HepG2 (cell line): ENCODE measurements at regions not wholly inside any gene's neighbourhood (a gene's known extent, or its start where the extent isn't known, plus 50 kb on each side); places are given as distances from the start of the nearest gene placed in this dataset.

Source experiments
- ATAC-seq: fragments of 200-7000 bp; cut with Tn5 transposase; 3 replicates; pipeline ENCODE4 v1.9.1; 2020; ENCODE audit warnings: mild to moderate bottlenecking, moderate library complexity
- BruUV-seq: library from RNA; stranded (reverse); fragments of 400-500 nt; replicated peaks from 2 replicates; lab custom pipeline; 2021; lab: Mats Ljungman, UMichigan
- CTCF ChIA-PET: fragments of 300-600 bp; formaldehyde crosslinking; extraction: SDS; loops from one replicate; lab custom pipeline; 2021; ENCODE audit warnings: low total read pairs, inconsistent platforms, low intra/inter-chr PET ratio; lab: Yijun Ruan, JAX
- POLR2A ChIA-PET: fragments of 350-600 bp; sonication (Branson Sonifier 250); formaldehyde crosslinking; loops from one replicate; lab custom pipeline; 2020; ENCODE audit warnings: antibody characterized with exemption, inconsistent platforms; lab: Yijun Ruan, JAX
- DNase-seq: peaks from one replicate; pipeline ENCODE4 v3.0.0-alpha.2; 2015; ENCODE audit warnings: low spot score
- FAIRE-seq: peaks from 3 replicates; lab custom pipeline; 2011; peaks lifted over from hg19 to GRCh38; lab: Jason Lieb, UNC
- H2AFZ ChIP-seq: one replicate; pipeline ENCODE4 v1.6.1; 2011; ENCODE audit warnings: low read length, inconsistent platforms
- H3K27ac ChIP-seq: fragments of 300-600 bp; 3 replicates; pipeline ENCODE4 v1.8.0; 2011; ENCODE audit warnings: mixed run types, mild to moderate bottlenecking, mixed read lengths, low read length, inconsistent platforms; ENCODE audit not compliant: insufficient read depth; ENCODE audit errors: extremely low read length
- H3K27me3 ChIP-seq, 2 experiments: fragments of 200-600 bp in 1 of 2; 2 replicates in 1 of 2; 3 replicates in 1 of 2; pipeline versions ENCODE4 v1.6.0 to v1.8.0; 2011; ENCODE audit warnings: low read length in 2 of 2, mild to moderate bottlenecking in 2 of 2, moderate library complexity in 2 of 2, inconsistent platforms in 1 of 2; ENCODE audit not compliant: insufficient read depth in 2 of 2, control insufficient read depth in 1 of 2
- H3K36me3 ChIP-seq, 2 experiments: fragments of 200-600 bp in 1 of 2; replicated peaks in 1 of 2; 2 replicates in 1 of 2; 3 replicates in 1 of 2; pipeline versions ENCODE4 v1.5.1 to v1.8.0; 2011; ENCODE audit warnings: low read length in 2 of 2, inconsistent platforms in 1 of 2; ENCODE audit not compliant: insufficient read depth in 2 of 2, control insufficient read depth in 1 of 2
- H3K4me1 ChIP-seq: 2 replicates; pipeline ENCODE4 v1.5.1; 2012; ENCODE audit warnings: low read length, inconsistent platforms; ENCODE audit not compliant: insufficient read depth
- H3K4me2 ChIP-seq: 2 replicates; pipeline ENCODE4 v1.6.0; 2011; ENCODE audit warnings: low read depth, low read length, inconsistent platforms
- H3K4me3 ChIP-seq, 3 experiments: fragments of 200-600 bp in 1 of 3; sonication (generic), shearing (Covaris generic) in 1 of 3; replicated peaks in 1 of 3; 2 replicates each; pipeline ENCODE4 v1.5.1; 2011 to 2016; ENCODE audit warnings: low read length in 3 of 3, inconsistent platforms in 2 of 3, low read depth in 2 of 3, mild to moderate bottlenecking in 2 of 3, control low read depth in 1 of 3, mixed read lengths in 1 of 3; ENCODE audit not compliant: insufficient read depth in 1 of 3
- H3K79me2 ChIP-seq: one replicate; pipeline ENCODE4 v1.6.1; 2011; ENCODE audit warnings: low read length, inconsistent platforms; ENCODE audit not compliant: insufficient read depth
- H3K9ac ChIP-seq: 2 replicates; pipeline ENCODE4 v1.6.0; 2011; ENCODE audit warnings: mild to moderate bottlenecking, low read depth, low read length, inconsistent platforms; ENCODE audit not compliant: insufficient read depth
- H3K9me3 ChIP-seq: 2 replicates; pipeline ENCODE4 v1.5.1; 2012; ENCODE audit warnings: mild to moderate bottlenecking, low read length
- H4K20me1 ChIP-seq: 2 replicates; pipeline ENCODE4 v1.6.0; 2011; ENCODE audit warnings: inconsistent platforms, mild to moderate bottlenecking, low read length, moderate library complexity; ENCODE audit not compliant: insufficient read depth
- AHR ChIP-seq: IDR thresholded peaks from 2 replicates; pipeline ENCODE4 v1.6.1; 2018; ENCODE audit warnings: missing genetic modification reagents, missing compliant biosample characterization
- ATF3 ChIP-seq: sonication (generic); formaldehyde crosslinking; IDR thresholded peaks from 2 replicates; pipeline ENCODE4 v1.4.0; 2020; ENCODE audit warnings: missing genetic modification reagents
- CBX5 ChIP-seq: sonication (generic); formaldehyde crosslinking; IDR thresholded peaks from 2 replicates; pipeline ENCODE4 v1.4.0; 2020; ENCODE audit warnings: missing genetic modification reagents, borderline replicate concordance
- KDM1A ChIP-seq: IDR thresholded peaks from 2 replicates; pipeline ENCODE4 v1.6.1; 2016; ENCODE audit warnings: missing compliant biosample characterization
- KLF11 ChIP-seq: IDR thresholded peaks from 2 replicates; pipeline ENCODE4 v1.6.1; 2016; ENCODE audit warnings: missing compliant biosample characterization
- MAFK ChIP-seq, 2 experiments: IDR thresholded peaks in 1 of 2; conservative IDR thresholded peaks in 1 of 2; 2 replicates each; pipeline ENCODE4 v1.6.1; 2011; ENCODE audit warnings: improper control_type of control experiment in 2 of 2, low read length in 2 of 2
- PCBP2 ChIP-seq: fragments of 200-400 bp; formaldehyde crosslinking; optimal IDR thresholded peaks from 2 replicates; pipeline ENCODE3; 2018; ENCODE audit warnings: low read length, low read depth; ENCODE audit not compliant: poor library complexity, severe bottlenecking
- RXRB ChIP-seq: IDR thresholded peaks from 2 replicates; pipeline ENCODE4 v1.6.1; 2016; ENCODE audit warnings: borderline replicate concordance, missing genetic modification reagents, missing compliant biosample characterization
- ZFP82 ChIP-seq: sonication (generic); formaldehyde crosslinking; IDR thresholded peaks from 2 replicates; pipeline ENCODE4 v1.5.1; 2020; ENCODE audit warnings: mild to moderate bottlenecking, missing genetic modification reagents, borderline replicate concordance
- ZNF552 ChIP-seq: sonication (generic); formaldehyde crosslinking; IDR thresholded peaks from 2 replicates; pipeline ENCODE4 v1.9.0; 2022; ENCODE audit warnings: missing genetic modification reagents, mild to moderate bottlenecking, borderline replicate concordance
- ZNF720 ChIP-seq: sonication (generic); formaldehyde crosslinking; IDR thresholded peaks from 2 replicates; pipeline ENCODE4 v1.4.0; 2020; ENCODE audit warnings: missing genetic modification reagents
- ZNF883 ChIP-seq: sonication (generic); formaldehyde crosslinking; IDR thresholded peaks from 2 replicates; pipeline ENCODE4 v1.5.1; 2020; ENCODE audit warnings: mild to moderate bottlenecking, missing genetic modification reagents; ENCODE audit errors: not compliant biosample characterization
- WGBS: methylation state at CpG from one replicate; pipeline ENCODE4 v1.1.6; 2017; ENCODE audit warnings: low lambda C conversion rate; 5-methylcytosine and 5-hydroxymethylcytosine counted together
- in situ Hi-C: cut with HindIII; loops from 2 replicates; pipeline ENCODE4 v1.10.0; 2017; ENCODE audit warnings: low pct_unique_long_range_greater_than_20kb; ENCODE audit not compliant: extremely low pct_ligation_motif_present
- intact Hi-C: fragments of 100-400 bp; cut with micrococcal nuclease; formaldehyde crosslinking; loops from one replicate; pipeline ENCODE4 v1.10.0; 2022; ENCODE audit not compliant: unreplicated experiment
- TF ChIP-seq, protein P1 (sequence below): IDR thresholded peaks from 2 replicates; pipeline ENCODE4 v1.6.1; 2016; ENCODE audit warnings: missing compliant biosample characterization, missing genetic modification reagents, borderline replicate concordance
- TF ChIP-seq, protein P2 (sequence below): sonication (generic); formaldehyde crosslinking; conservative IDR thresholded peaks from 2 replicates; pipeline ENCODE4 v1.5.0; 2020; ENCODE audit warnings: missing genetic modification reagents
- TF ChIP-seq, protein P3 (sequence below): sonication (generic); formaldehyde crosslinking; IDR thresholded peaks from 2 replicates; pipeline ENCODE4 v1.4.0; 2020; ENCODE audit warnings: missing genetic modification reagents

GRCh38 chr3:21310891-21311290 lies 440.1 kb downstream of the ZNF385D start:
- in situ Hi-C loops (no loop called here), intact Hi-C loops (no loop called here)
- no peak overlapping the region for H3K27ac ChIP-seq
- no peaks in the 10 kb centered on the region for H3K36me3 ChIP-seq
- H3K4me1 ChIP-seq: no peaks in the 10 kb centered on the region
- H3K4me2 ChIP-seq: no peak overlapping the region
- BruUV-seq: no TSS peak
- H3K4me3 ChIP-seq: no peak overlapping the region
- TF ChIP-seq, protein P1, sequence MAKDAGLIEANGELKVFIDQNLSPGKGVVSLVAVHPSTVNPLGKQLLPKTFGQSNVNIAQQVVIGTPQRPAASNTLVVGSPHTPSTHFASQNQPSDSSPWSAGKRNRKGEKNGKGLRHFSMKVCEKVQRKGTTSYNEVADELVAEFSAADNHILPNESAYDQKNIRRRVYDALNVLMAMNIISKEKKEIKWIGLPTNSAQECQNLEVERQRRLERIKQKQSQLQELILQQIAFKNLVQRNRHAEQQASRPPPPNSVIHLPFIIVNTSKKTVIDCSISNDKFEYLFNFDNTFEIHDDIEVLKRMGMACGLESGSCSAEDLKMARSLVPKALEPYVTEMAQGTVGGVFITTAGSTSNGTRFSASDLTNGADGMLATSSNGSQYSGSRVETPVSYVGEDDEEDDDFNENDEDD (CRISPR knock-in tag): no peak
- TF ChIP-seq MAFK (conservative IDR thresholded peaks at IDR 0.05 in 1 of 2, IDR thresholded peaks at IDR 0.05 in 1 of 2; ENCODE audit: low read length in 2 of 2): peak in 1 of 2 experiments; percentile 45; a peak in 1 of 4 replicates
- TF ChIP-seq ZNF552: no peak
- no peak for ATAC-seq
- ChIA-PET CTCF (no interaction called here), POLR2A (no interaction called here)
- H2AFZ ChIP-seq: no peak overlapping the region
- FAIRE-seq: no peak
- H3K9me3 ChIP-seq: peaks cover 79% of the 10 kb centered on the region
- no peak overlapping the region for H3K9ac ChIP-seq
- H4K20me1 ChIP-seq: no peaks in the 10 kb centered on the region
- H3K27me3 ChIP-seq: no peaks in the 10 kb centered on the region
- no peaks in the 10 kb centered on the region for H3K79me2 ChIP-seq
- DNase-seq: no peak
- 0% methylated on average over 1 of the region's 1 CpG for WGBS

GRCh38 chr3:21310161-21310560 lies 440.8 kb downstream of the ZNF385D start:
- no peak for DNase-seq
- no TSS peak for BruUV-seq
- no peaks in the 10 kb centered on the region for H3K27me3 ChIP-seq
- H3K9ac ChIP-seq: no peak overlapping the region
- H3K9me3 ChIP-seq: peaks cover 79% of the 10 kb centered on the region
- H3K79me2 ChIP-seq: no peaks in the 10 kb centered on the region
- H3K36me3 ChIP-seq: no peaks in the 10 kb centered on the region
- H4K20me1 ChIP-seq: no peaks in the 10 kb centered on the region
- WGBS: 4% methylated on average over 2 of the region's 2 CpGs
- H3K4me1 ChIP-seq: no peaks in the 10 kb centered on the region
- no peak overlapping the region for H3K27ac ChIP-seq
- H2AFZ ChIP-seq: no peak overlapping the region
- H3K4me2 ChIP-seq: no peak overlapping the region
- intact Hi-C loops (no loop called here), in situ Hi-C loops (no loop called here)
- CTCF ChIA-PET: no interaction called here
- POLR2A ChIA-PET: no interaction called here
- ATAC-seq: no peak
- TF ChIP-seq, protein P2, sequence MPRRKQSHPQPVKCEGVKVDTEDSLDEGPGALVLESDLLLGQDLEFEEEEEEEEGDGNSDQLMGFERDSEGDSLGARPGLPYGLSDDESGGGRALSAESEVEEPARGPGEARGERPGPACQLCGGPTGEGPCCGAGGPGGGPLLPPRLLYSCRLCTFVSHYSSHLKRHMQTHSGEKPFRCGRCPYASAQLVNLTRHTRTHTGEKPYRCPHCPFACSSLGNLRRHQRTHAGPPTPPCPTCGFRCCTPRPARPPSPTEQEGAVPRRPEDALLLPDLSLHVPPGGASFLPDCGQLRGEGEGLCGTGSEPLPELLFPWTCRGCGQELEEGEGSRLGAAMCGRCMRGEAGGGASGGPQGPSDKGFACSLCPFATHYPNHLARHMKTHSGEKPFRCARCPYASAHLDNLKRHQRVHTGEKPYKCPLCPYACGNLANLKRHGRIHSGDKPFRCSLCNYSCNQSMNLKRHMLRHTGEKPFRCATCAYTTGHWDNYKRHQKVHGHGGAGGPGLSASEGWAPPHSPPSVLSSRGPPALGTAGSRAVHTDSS (CRISPR knock-in tag): no peak
- TF ChIP-seq AHR (CRISPR knock-in tag) (no peak), CBX5 (CRISPR knock-in tag) (no peak), ATF3 (no peak), ZNF883 (no peak), KDM1A (no peak), ZNF720 (no peak), ZFP82 (CRISPR knock-in tag) (no peak), KLF11 (CRISPR knock-in tag) (no peak), PCBP2 (no peak), RXRB (CRISPR knock-in tag) (no peak)
- TF ChIP-seq, protein P3, sequence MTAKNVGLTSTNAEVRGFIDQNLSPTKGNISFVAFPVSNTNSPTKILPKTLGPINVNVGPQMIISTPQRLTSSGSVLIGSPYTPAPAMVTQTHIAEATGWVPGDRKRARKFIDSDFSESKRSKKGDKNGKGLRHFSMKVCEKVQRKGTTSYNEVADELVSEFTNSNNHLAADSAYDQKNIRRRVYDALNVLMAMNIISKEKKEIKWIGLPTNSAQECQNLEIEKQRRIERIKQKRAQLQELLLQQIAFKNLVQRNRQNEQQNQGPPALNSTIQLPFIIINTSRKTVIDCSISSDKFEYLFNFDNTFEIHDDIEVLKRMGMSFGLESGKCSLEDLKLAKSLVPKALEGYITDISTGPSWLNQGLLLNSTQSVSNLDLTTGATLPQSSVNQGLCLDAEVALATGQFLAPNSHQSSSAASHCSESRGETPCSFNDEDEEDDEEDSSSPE: no peak
- no peak overlapping the region for H3K4me3 ChIP-seq
- FAIRE-seq: no peak
